Mucosa of descending colon (tissue), 3 donors: ENCODE measurements at regions not wholly inside any gene's neighbourhood (a gene's known extent, or its start where the extent isn't known, plus 50 kb on each side); places are given as distances from the start of the nearest gene placed in this dataset.

ENCODE experiments used
- ATAC-seq: fragments of 200-7000 bp; cut with Tn5 transposase; one replicate; pipeline ENCODE4 v1.9.1; 2020; ENCODE audit warnings: mild to moderate bottlenecking, moderate library complexity
- DNase-seq, 3 donors: peaks; one replicate each; pipeline ENCODE4 v3.0.0-alpha.2; 2020
- H3K36me3 ChIP-seq: fragments of 200-600 bp; one replicate; pipeline ENCODE4 v1.8.0; 2021; ENCODE audit warnings: low read depth, mild to moderate bottlenecking
- H3K4me1 ChIP-seq: fragments of 200-600 bp; one replicate; pipeline ENCODE4 v1.8.0; 2021; ENCODE audit warnings: low read depth, mild to moderate bottlenecking
- H3K4me3 ChIP-seq: fragments of 200-600 bp; one replicate; pipeline ENCODE4 v1.8.0; 2021; ENCODE audit warnings: mild to moderate bottlenecking
- H3K9me3 ChIP-seq: fragments of 200-600 bp; one replicate; pipeline ENCODE4 v1.8.0; 2021; ENCODE audit warnings: mild to moderate bottlenecking
- CTCF ChIP-seq: fragments of 200-600 bp; IDR thresholded peaks from one replicate; pipeline ENCODE4 v1.8.0; 2022; ENCODE audit warnings: antibody characterized with exemption, mild to moderate bottlenecking
- intact Hi-C, 2 donors: fragments of 100-400 bp; cut with DNase I in 1 of 2; cut with micrococcal nuclease in 1 of 2; formaldehyde crosslinking; loops; one replicate each; pipeline versions ENCODE4 v1.11.0 to v1.11.1; 2022; cut with DNase I, micrococcal nuclease
- donor health status: DM: no; HTN: no; CAD: no; lungs with moderate emphysema.
- donor health status: DM: no; HTN: no; CAD: no.
- donor health status: DM: no; HTN: yes; CAD: no.

GRCh38 chr4:137676357-137676998, 144.2 kb upstream of the PCDH18 start:
- H3K9me3 ChIP-seq, result no peaks in the 10 kb centered on the region
- intact Hi-C loops, result no loop called here
- no peaks in the 10 kb centered on the region for H3K4me1 ChIP-seq
- DNase-seq (no peak), ATAC-seq (no peak)
- no peak overlapping the region for H3K4me3 ChIP-seq
- TF ChIP-seq CTCF, result no peak
- H3K36me3 ChIP-seq, result no peaks in the 10 kb centered on the region

- no peak for TF ChIP-seq CTCF
- Histone ChIP-seq H3K36me3 (no peaks in the 10 kb centered on the region), H3K4me3 (no peak overlapping the region), H3K4me1 (no peaks in the 10 kb centered on the region), H3K9me3 (no peaks in the 10 kb centered on the region)
- ATAC-seq, result no peak
- intact Hi-C loops, result no loop called here
- no peak for DNase-seq
These were observed 141.8 kb upstream of the PCDH18 start for GRCh38 chr4:137674066-137674465.

- no peak for DNase-seq
- no peaks in the 10 kb centered on the region for H3K9me3 ChIP-seq
- H3K4me1 ChIP-seq, result no peaks in the 10 kb centered on the region
- intact Hi-C loops, result no loop called here
- no peak overlapping the region for H3K4me3 ChIP-seq
- TF ChIP-seq CTCF, result no peak
- no peaks in the 10 kb centered on the region for H3K36me3 ChIP-seq
- ATAC-seq, result no peak
These were observed 136.7 kb upstream of the PCDH18 start for GRCh38 chr4:137668885-137669545.

GRCh38 chr4:137664416-137664815, 132.1 kb upstream of the PCDH18 start:
- Histone ChIP-seq H3K4me1 (no peaks in the 10 kb centered on the region), H3K4me3 (no peak overlapping the region), H3K9me3 (no peaks in the 10 kb centered on the region), H3K36me3 (no peaks in the 10 kb centered on the region)
- intact Hi-C loops, result no loop called here
- no peak for TF ChIP-seq CTCF
- ATAC-seq (no peak), DNase-seq (no peak)

GRCh38 chr4:137664046-137664387, 131.7 kb upstream of the PCDH18 start:
- TF ChIP-seq CTCF, result no peak
- H3K36me3 ChIP-seq, result no peaks in the 10 kb centered on the region
- no peaks in the 10 kb centered on the region for H3K9me3 ChIP-seq
- intact Hi-C loops, result no loop called here
- DNase-seq, result no peak
- ATAC-seq, result no peak
- H3K4me1 ChIP-seq, result no peaks in the 10 kb centered on the region
- no peak overlapping the region for H3K4me3 ChIP-seq
